GM12878 (cell line): ENCODE measurements at regions not wholly inside any gene's neighbourhood (a gene's known extent, or its start where the extent isn't known, plus 50 kb on each side); places are given as distances from the start of the nearest gene placed in this dataset.

Source experiments
- EED ChIP-seq: sonication (generic); IDR thresholded peaks from 2 replicates; pipeline ENCODE4 v1.6.1; 2016; ENCODE audit warnings: antibody characterized with exemption, low read depth
- ESRRA ChIP-seq: IDR thresholded peaks from 2 replicates; pipeline ENCODE4 v1.6.1; 2012; ENCODE audit warnings: mild to moderate bottlenecking, low read length, improper control_type of control experiment
- MYB ChIP-seq: fragments of 150-350 bp; IDR thresholded peaks from 2 replicates; pipeline ENCODE4 v1.6.1; 2014; ENCODE audit warnings: mild to moderate bottlenecking, low read depth, low read length, borderline replicate concordance
- MYC ChIP-seq: IDR thresholded peaks from 2 replicates; pipeline ENCODE4 v1.6.1; 2011; ENCODE audit warnings: mild to moderate bottlenecking, low read length, moderate library complexity, inconsistent platforms; ENCODE audit not compliant: insufficient read depth, insufficient replicate concordance, insufficient read length, severe bottlenecking
- PML ChIP-seq: IDR thresholded peaks from 2 replicates; pipeline ENCODE4 v1.6.1; 2012; ENCODE audit warnings: low read length, inconsistent platforms
- RB1 ChIP-seq: fragments of 450-650 bp; formaldehyde crosslinking; IDR thresholded peaks from 2 replicates; pipeline ENCODE4 v1.6.1; 2017; ENCODE audit warnings: mild to moderate bottlenecking, borderline replicate concordance
- RUNX3 ChIP-seq: IDR thresholded peaks from 2 replicates; pipeline ENCODE4 v1.6.1; 2012; ENCODE audit warnings: low read length, inconsistent platforms
- SUZ12 ChIP-seq: fragments of 200-600 bp; sonication (generic); IDR thresholded peaks from one replicate; pipeline ENCODE4 v1.6.1; 2018; ENCODE audit warnings: antibody characterized with exemption, mild to moderate bottlenecking; ENCODE audit not compliant: unreplicated experiment
- TCF3 ChIP-seq: IDR thresholded peaks from 2 replicates; pipeline ENCODE4 v1.6.1; 2012; ENCODE audit warnings: low read depth, mild to moderate bottlenecking, low read length, borderline replicate concordance; ENCODE audit not compliant: insufficient read depth
- ZNF217 ChIP-seq: fragments of 450-650 bp; IDR thresholded peaks from 2 replicates; pipeline ENCODE4 v1.6.1; 2017; ENCODE audit warnings: antibody characterized with exemption, mild to moderate bottlenecking
- TF ChIP-seq, protein P1 (sequence below), 3 experiments: IDR thresholded peaks in 2 of 3; conservative IDR thresholded peaks in 1 of 3; 2 replicates each; pipeline ENCODE4 v1.5.1; 2011; ENCODE audit warnings: low read depth in 3 of 3, low read length in 3 of 3, mild to moderate bottlenecking in 3 of 3, control low read depth in 2 of 3, moderate library complexity in 2 of 3, inconsistent platforms in 1 of 3, mixed read lengths in 1 of 3; ENCODE audit not compliant: control insufficient read depth in 2 of 3, insufficient read depth in 1 of 3; ENCODE audit errors: extremely low read depth in 1 of 3
- TF ChIP-seq, protein P2 (sequence below): IDR thresholded peaks from 2 replicates; pipeline ENCODE4 v1.6.1; 2011; ENCODE audit warnings: low read depth, mild to moderate bottlenecking, low read length, moderate library complexity, borderline replicate concordance; ENCODE audit errors: extremely low read depth
- TF ChIP-seq, protein P3 (sequence below): IDR thresholded peaks from 2 replicates; pipeline ENCODE4 v1.6.1; 2012; ENCODE audit warnings: improper control_type of control experiment, low read depth, low read length; ENCODE audit not compliant: insufficient replicate concordance
- TF ChIP-seq, protein P4 (sequence below): IDR thresholded peaks from 2 replicates; pipeline ENCODE4 v1.6.1; 2011; ENCODE audit warnings: borderline replicate concordance, low read depth, mild to moderate bottlenecking, moderate library complexity, low read length; ENCODE audit not compliant: insufficient read depth, poor library complexity, severe bottlenecking
- TF ChIP-seq, protein P5 (sequence below): fragments of 450-650 bp; conservative IDR thresholded peaks from 2 replicates; pipeline ENCODE4 v1.6.1; 2017; ENCODE audit warnings: mild to moderate bottlenecking, moderate library complexity
- TF ChIP-seq, protein P6 (sequence below): IDR thresholded peaks from 2 replicates; pipeline ENCODE4 v1.6.1; 2011; ENCODE audit warnings: borderline replicate concordance, low read depth, mild to moderate bottlenecking, moderate library complexity, mixed read lengths, low read length; ENCODE audit not compliant: insufficient read depth; ENCODE audit errors: extremely low read length
- TF ChIP-seq, protein P7 (sequence below): IDR thresholded peaks from 2 replicates; pipeline ENCODE4 v1.6.1; 2012; ENCODE audit warnings: low read depth, low read length, improper control_type of control experiment

DNA sequence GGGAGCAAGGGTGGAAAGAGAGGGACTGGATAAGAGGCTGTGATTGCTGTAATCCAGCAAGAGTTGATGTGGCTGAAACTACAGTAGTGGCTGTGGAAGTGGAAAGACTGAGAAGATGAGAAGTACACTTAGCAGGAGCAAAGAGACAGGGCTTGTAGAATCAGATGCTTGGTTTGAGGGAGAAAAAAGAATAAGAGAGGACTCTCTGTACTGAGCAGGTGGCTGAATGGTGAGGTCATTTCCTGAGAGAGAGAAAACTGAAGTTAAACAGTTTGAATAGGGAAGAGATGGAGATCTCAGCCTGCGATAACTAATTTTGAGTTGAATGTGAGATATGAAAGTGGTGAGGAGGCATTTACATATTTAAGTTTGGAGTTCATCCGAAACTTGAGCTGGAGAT is 95.8 kb upstream of the SLC25A36 start (continued):
- TF ChIP-seq, protein P1, sequence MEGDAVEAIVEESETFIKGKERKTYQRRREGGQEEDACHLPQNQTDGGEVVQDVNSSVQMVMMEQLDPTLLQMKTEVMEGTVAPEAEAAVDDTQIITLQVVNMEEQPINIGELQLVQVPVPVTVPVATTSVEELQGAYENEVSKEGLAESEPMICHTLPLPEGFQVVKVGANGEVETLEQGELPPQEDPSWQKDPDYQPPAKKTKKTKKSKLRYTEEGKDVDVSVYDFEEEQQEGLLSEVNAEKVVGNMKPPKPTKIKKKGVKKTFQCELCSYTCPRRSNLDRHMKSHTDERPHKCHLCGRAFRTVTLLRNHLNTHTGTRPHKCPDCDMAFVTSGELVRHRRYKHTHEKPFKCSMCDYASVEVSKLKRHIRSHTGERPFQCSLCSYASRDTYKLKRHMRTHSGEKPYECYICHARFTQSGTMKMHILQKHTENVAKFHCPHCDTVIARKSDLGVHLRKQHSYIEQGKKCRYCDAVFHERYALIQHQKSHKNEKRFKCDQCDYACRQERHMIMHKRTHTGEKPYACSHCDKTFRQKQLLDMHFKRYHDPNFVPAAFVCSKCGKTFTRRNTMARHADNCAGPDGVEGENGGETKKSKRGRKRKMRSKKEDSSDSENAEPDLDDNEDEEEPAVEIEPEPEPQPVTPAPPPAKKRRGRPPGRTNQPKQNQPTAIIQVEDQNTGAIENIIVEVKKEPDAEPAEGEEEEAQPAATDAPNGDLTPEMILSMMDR (IDR thresholded peaks at IDR 0.05 in 2 of 3, conservative IDR thresholded peaks at IDR 0.05 in 1 of 3; ENCODE audit: control insufficient read depth in 2 of 3, extremely low read depth in 1 of 3, insufficient read depth in 1 of 3, low read depth in 3 of 3, low read length in 3 of 3) = no peak
- TF ChIP-seq TCF3 (no peak), MYC (no peak), SUZ12 (no peak), PML (no peak), MYB (no peak), EED (peak; percentile 57; the same call in 1 of the 2 replicates), RUNX3 (peak; percentile 27; the same call in 1 of the 2 replicates), ESRRA (no peak), RB1 (no peak), ZNF217 (no peak)
- TF ChIP-seq, protein P2, sequence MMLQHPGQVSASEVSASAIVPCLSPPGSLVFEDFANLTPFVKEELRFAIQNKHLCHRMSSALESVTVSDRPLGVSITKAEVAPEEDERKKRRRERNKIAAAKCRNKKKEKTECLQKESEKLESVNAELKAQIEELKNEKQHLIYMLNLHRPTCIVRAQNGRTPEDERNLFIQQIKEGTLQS = no peak
- TF ChIP-seq, protein P3, sequence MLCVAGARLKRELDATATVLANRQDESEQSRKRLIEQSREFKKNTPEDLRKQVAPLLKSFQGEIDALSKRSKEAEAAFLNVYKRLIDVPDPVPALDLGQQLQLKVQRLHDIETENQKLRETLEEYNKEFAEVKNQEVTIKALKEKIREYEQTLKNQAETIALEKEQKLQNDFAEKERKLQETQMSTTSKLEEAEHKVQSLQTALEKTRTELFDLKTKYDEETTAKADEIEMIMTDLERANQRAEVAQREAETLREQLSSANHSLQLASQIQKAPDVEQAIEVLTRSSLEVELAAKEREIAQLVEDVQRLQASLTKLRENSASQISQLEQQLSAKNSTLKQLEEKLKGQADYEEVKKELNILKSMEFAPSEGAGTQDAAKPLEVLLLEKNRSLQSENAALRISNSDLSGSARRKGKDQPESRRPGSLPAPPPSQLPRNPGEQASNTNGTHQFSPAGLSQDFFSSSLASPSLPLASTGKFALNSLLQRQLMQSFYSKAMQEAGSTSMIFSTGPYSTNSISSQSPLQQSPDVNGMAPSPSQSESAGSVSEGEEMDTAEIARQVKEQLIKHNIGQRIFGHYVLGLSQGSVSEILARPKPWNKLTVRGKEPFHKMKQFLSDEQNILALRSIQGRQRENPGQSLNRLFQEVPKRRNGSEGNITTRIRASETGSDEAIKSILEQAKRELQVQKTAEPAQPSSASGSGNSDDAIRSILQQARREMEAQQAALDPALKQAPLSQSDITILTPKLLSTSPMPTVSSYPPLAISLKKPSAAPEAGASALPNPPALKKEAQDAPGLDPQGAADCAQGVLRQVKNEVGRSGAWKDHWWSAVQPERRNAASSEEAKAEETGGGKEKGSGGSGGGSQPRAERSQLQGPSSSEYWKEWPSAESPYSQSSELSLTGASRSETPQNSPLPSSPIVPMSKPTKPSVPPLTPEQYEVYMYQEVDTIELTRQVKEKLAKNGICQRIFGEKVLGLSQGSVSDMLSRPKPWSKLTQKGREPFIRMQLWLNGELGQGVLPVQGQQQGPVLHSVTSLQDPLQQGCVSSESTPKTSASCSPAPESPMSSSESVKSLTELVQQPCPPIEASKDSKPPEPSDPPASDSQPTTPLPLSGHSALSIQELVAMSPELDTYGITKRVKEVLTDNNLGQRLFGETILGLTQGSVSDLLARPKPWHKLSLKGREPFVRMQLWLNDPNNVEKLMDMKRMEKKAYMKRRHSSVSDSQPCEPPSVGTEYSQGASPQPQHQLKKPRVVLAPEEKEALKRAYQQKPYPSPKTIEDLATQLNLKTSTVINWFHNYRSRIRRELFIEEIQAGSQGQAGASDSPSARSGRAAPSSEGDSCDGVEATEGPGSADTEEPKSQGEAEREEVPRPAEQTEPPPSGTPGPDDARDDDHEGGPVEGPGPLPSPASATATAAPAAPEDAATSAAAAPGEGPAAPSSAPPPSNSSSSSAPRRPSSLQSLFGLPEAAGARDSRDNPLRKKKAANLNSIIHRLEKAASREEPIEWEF = no peak
- TF ChIP-seq, protein P4, sequence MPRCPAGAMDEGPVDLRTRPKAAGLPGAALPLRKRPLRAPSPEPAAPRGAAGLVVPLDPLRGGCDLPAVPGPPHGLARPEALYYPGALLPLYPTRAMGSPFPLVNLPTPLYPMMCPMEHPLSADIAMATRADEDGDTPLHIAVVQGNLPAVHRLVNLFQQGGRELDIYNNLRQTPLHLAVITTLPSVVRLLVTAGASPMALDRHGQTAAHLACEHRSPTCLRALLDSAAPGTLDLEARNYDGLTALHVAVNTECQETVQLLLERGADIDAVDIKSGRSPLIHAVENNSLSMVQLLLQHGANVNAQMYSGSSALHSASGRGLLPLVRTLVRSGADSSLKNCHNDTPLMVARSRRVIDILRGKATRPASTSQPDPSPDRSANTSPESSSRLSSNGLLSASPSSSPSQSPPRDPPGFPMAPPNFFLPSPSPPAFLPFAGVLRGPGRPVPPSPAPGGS = no peak
- TF ChIP-seq, protein P5, sequence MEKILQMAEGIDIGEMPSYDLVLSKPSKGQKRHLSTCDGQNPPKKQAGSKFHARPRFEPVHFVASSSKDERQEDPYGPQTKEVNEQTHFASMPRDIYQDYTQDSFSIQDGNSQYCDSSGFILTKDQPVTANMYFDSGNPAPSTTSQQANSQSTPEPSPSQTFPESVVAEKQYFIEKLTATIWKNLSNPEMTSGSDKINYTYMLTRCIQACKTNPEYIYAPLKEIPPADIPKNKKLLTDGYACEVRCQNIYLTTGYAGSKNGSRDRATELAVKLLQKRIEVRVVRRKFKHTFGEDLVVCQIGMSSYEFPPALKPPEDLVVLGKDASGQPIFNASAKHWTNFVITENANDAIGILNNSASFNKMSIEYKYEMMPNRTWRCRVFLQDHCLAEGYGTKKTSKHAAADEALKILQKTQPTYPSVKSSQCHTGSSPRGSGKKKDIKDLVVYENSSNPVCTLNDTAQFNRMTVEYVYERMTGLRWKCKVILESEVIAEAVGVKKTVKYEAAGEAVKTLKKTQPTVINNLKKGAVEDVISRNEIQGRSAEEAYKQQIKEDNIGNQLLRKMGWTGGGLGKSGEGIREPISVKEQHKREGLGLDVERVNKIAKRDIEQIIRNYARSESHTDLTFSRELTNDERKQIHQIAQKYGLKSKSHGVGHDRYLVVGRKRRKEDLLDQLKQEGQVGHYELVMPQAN = no peak
- TF ChIP-seq, protein P6, sequence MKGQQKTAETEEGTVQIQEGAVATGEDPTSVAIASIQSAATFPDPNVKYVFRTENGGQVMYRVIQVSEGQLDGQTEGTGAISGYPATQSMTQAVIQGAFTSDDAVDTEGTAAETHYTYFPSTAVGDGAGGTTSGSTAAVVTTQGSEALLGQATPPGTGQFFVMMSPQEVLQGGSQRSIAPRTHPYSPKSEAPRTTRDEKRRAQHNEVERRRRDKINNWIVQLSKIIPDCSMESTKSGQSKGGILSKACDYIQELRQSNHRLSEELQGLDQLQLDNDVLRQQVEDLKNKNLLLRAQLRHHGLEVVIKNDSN = no peak
- TF ChIP-seq, protein P7, sequence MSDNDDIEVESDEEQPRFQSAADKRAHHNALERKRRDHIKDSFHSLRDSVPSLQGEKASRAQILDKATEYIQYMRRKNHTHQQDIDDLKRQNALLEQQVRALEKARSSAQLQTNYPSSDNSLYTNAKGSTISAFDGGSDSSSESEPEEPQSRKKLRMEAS = no peak
